Activated naive CD4-positive, alpha-beta T cell treated with anti-CD3 and anti-CD28 coated beads, Interleukin-2, amount 10 ng/mL, durations not matched to agents 7 days and 5 days (primary cell): ENCODE measurements at regions not wholly inside any gene's neighbourhood (a gene's known extent, or its start where the extent isn't known, plus 50 kb on each side); places are given as distances from the start of the nearest gene placed in this dataset.
A peak's percentile ranks its signal among the peaks of the same experiment; 100 is the strongest.

Source experiments
- CTCF ChIA-PET: fragments of 350-600 bp; sonication (Branson Sonifier 250); formaldehyde crosslinking; loops from one replicate; lab custom pipeline; 2021; ENCODE audit warnings: antibody characterized with exemption; lab: Charles Lee
- DNase-seq: peaks from one replicate; pipeline ENCODE4 v3.0.0-alpha.2; 2020
- H3K27ac Mint-ChIP-seq: one replicate; pipeline ENCODE4 v1.8.0; 2021; ENCODE audit warnings: mild to moderate bottlenecking, moderate library complexity, mixed read lengths
- H3K27me3 Mint-ChIP-seq: one replicate; pipeline ENCODE4 v1.8.0; 2021; ENCODE audit warnings: mild to moderate bottlenecking, mixed read lengths
- H3K36me3 Mint-ChIP-seq: one replicate; pipeline ENCODE4 v1.8.0; 2021; ENCODE audit warnings: mixed read lengths
- H3K4me1 Mint-ChIP-seq: one replicate; pipeline ENCODE4 v1.8.0; 2021; ENCODE audit warnings: mixed read lengths
- H3K4me3 Mint-ChIP-seq: one replicate; pipeline ENCODE4 v1.8.0; 2021; ENCODE audit warnings: mild to moderate bottlenecking, moderate library complexity, mixed read lengths
- H3K9me3 Mint-ChIP-seq: one replicate; pipeline ENCODE4 v1.8.0; 2021; ENCODE audit warnings: mixed read lengths

GRCh38 chr6:30396833-30397479 is 52.0 kb downstream of the RPP21 start:
- Mint-ChIP-seq H3K36me3 (no peaks in the 10 kb centered on the region), H3K27ac (no peak overlapping the region), H3K27me3 (peaks cover 50% of the 10 kb centered on the region), H3K9me3 (no peaks in the 10 kb centered on the region), H3K4me3 (no peak overlapping the region), H3K4me1 (no peaks in the 10 kb centered on the region)
- peak; percentile 90 for DNase-seq
- CTCF ChIA-PET: interaction anchor here (0.7 to 4.3 kb wide), 15 partner anchors 10 to 414 kb away, joined by 3 to 38 read pairs (median 5); no protein-coding TSS in a partner anchor

GRCh38 chr6:30397697-30398096 is 52.7 kb downstream of the RPP21 start:
- H3K36me3 Mint-ChIP-seq: no peaks in the 10 kb centered on the region
- H3K4me3 Mint-ChIP-seq: no peak overlapping the region
- no peak for DNase-seq
- H3K9me3 Mint-ChIP-seq: no peaks in the 10 kb centered on the region
- CTCF ChIA-PET: interaction anchor here (0.8 to 4.3 kb wide), 15 partner anchors 9 to 294 kb away, joined by 3 to 38 read pairs (median 6); no protein-coding TSS in a partner anchor
- H3K27ac Mint-ChIP-seq: no peak overlapping the region
- peaks cover 5% of the 10 kb centered on the region for H3K4me1 Mint-ChIP-seq
- peaks cover 50% of the 10 kb centered on the region for H3K27me3 Mint-ChIP-seq

DNA sequence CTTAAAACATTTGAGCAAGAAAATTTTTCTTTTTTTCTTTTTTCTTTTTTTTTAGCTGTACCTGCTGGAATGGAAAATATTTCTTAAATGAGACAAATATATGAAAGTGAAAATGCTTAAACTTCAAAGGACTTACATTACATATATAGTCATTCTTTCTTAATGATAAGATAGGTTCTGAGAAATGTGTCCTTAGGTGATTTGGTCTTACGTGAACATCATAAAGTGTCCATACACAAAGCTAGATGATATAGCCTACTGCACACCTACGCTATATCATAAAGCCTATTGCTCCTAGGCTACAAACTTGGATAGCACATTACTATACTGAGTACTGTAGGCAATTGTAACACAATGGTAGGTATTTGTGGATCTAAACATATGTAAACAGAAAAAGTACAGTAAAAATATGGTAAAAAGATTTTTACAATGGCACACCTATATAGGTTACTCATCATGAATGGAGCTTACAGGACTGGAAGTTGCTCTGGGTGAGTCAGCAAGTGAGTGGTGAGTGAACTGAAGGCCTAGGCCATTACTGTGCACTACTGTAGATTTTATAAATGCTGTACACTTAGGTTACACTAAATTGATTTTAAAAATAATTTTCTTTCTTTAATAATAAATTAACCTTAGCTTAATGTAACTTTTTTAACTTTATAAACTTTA is 54.6 kb downstream of the RPP21 start:
- no peak overlapping the region for H3K4me3 Mint-ChIP-seq
- DNase-seq: no peak
- H3K9me3 Mint-ChIP-seq: no peaks in the 10 kb centered on the region
- no peak overlapping the region for H3K27ac Mint-ChIP-seq
- CTCF ChIA-PET: interaction anchor here (0.6 to 4.3 kb wide), 4 partner anchors 12 to 180 kb away, joined by 3 to 38 read pairs (median 4); no protein-coding TSS in a partner anchor
- peaks cover 5% of the 10 kb centered on the region for H3K4me1 Mint-ChIP-seq
- no peaks in the 10 kb centered on the region for H3K36me3 Mint-ChIP-seq
- peaks cover 40% of the 10 kb centered on the region for H3K27me3 Mint-ChIP-seq

DNA sequence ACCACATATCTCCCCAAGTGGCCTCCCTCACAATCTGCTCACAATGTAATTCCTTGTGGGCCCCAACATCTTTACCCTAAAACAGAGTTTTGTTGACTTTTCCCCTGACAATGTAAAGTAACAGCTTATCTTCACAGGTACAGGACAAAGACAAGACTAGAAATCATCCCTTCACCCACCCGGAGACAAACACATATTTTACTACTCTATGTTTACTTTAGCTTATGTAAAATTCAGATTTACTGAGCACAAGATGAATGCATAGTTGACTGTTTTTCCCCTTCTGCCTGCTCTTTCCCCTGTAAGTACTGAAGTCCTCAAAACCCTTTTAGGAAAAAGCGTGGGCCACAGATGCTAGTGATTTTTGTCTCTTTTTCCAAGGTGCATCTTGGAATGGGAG is 61.0 kb downstream of the RPP21 start:
- CTCF ChIA-PET: interaction anchor here (1.0 to 2.0 kb wide), 4 partner anchors 8 to 139 kb away, joined by 3 to 8 read pairs (median 4); no protein-coding TSS in a partner anchor
- Mint-ChIP-seq H3K27ac (no peak overlapping the region), H3K4me1 (peaks cover 11% of the 10 kb centered on the region), H3K4me3 (no peak overlapping the region), H3K27me3 (peaks cover 56% of the 10 kb centered on the region), H3K9me3 (peaks cover 9% of the 10 kb centered on the region), H3K36me3 (no peaks in the 10 kb centered on the region)
- no peak for DNase-seq

DNA sequence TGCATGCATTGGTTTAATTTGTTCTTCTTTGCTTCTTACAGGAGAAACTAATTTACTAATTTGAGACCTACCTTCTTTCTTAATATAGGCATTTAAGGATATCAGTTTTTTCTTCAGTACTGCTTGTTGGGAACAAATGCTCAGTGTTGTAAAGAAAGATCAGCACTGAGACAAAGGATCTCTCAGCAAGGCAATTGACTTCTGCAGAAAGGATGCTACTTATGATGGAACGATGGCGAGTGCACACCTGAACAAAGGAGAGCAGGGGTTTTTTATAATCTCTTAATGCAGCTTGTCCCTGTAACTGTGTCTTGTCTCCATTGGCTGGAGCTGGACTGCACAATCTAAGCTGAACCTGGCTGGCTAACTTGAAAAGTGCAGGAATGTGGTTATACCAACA is 64.2 kb downstream of the RPP21 start:
- Mint-ChIP-seq H3K27ac (no peak overlapping the region), H3K4me3 (no peak overlapping the region), H3K36me3 (no peaks in the 10 kb centered on the region), H3K4me1 (peaks cover 14% of the 10 kb centered on the region), H3K9me3 (peaks cover 9% of the 10 kb centered on the region), H3K27me3 (peaks cover 86% of the 10 kb centered on the region)
- DNase-seq: no peak
- CTCF ChIA-PET: no interaction called here

DNA sequence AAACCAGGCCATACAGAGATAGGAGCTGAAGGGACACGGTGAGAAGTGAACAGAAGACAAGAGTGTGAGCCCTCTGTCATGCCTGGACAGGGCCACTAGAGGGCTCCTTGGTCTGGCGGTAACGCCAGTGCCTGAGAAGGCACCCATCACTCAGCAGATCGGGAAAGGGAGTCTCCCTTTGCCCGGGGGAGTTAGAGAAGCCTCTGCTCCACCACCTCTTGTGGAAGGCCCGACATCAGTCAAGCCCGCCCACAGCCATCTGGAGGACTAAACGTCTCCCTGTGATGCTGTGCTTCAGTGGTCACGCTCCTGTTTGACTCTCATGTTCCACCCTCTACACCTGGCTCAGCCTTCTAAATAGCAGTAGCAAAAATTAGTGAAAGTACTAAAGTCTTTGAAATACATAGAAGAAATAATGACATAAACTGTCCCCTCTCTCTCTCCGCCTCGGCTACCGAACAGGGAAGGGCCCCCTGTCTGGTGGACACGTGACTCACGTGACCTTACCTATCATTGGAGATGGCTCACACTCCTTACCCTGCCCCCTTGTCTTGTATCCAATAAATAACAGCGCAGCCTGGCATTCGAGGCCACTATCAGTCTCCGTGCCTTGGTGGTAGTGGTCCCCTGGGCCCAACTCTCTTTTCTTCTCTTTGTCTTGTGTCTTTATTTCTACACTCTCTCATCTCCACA is 66.7 kb downstream of the RPP21 start:
- DNase-seq: peak; percentile 73
- CTCF ChIA-PET: interaction anchor here (0.8 to 1.5 kb wide), 9 partner anchors 12 to 58 kb away, joined by 3 to 10 read pairs (median 4); no protein-coding TSS in a partner anchor
- H3K4me3 Mint-ChIP-seq: no peak overlapping the region
- peaks cover 88% of the 10 kb centered on the region for H3K27me3 Mint-ChIP-seq
- H3K27ac Mint-ChIP-seq: no peak overlapping the region
- no peaks in the 10 kb centered on the region for H3K36me3 Mint-ChIP-seq
- H3K9me3 Mint-ChIP-seq: peaks cover 9% of the 10 kb centered on the region
- H3K4me1 Mint-ChIP-seq: peaks cover 8% of the 10 kb centered on the region

DNA sequence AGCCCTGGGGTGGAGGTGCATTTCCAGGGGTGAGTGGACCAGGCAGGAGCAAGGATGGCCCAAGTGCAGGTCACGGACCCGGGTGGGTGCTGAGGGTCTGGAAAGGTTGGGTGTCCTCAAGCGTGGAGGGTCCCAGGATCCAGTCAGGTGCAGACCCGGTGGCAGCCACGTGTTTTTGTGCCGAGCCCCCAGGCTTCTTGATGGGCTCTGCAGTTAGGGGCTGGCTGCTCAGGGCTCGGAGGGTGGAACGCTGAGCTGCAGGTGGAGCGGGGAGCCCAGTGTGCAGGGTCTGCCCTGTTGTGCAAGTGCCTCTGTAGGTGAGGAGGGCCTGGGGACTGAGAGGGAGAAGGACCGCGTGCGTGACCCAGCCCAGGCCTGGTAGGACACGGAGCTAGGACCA is 70.9 kb upstream of the HLA-E start:
- Mint-ChIP-seq H3K4me3 (no peak overlapping the region), H3K4me1 (peaks cover 2% of the 10 kb centered on the region), H3K27me3 (peaks cover 69% of the 10 kb centered on the region), H3K27ac (no peak overlapping the region), H3K9me3 (no peaks in the 10 kb centered on the region), H3K36me3 (no peaks in the 10 kb centered on the region)
- CTCF ChIA-PET: no interaction called here
- no peak for DNase-seq

DNA sequence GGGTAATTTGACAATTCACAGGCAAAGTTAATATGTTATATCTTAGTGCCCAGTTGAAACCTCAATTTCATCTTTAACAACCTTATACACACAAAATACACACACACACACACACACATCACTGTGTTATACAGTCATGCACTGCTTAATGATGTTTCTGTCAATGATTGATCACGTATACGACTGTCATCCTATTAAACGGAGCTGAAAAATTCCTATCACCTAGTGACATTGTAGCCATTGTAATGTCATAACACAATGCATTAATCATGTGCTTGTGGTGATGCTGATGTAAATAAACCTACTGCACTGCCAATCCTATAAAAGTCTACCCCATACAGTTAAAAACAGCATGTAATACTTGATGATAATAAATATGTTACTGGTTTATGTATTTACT is 64.8 kb upstream of the HLA-E start:
- no peak overlapping the region for H3K27ac Mint-ChIP-seq
- H3K4me1 Mint-ChIP-seq: peaks cover 5% of the 10 kb centered on the region
- no peaks in the 10 kb centered on the region for H3K9me3 Mint-ChIP-seq
- CTCF ChIA-PET: interaction anchor here (1.0 to 1.4 kb wide), 2 partner anchors 13 to 18 kb away, joined by 3 to 4 read pairs; no protein-coding TSS in a partner anchor
- H3K36me3 Mint-ChIP-seq: no peaks in the 10 kb centered on the region
- no peak overlapping the region for H3K4me3 Mint-ChIP-seq
- H3K27me3 Mint-ChIP-seq: peaks cover 52% of the 10 kb centered on the region
- DNase-seq: no peak
